K562 (cell line): ENCODE measurements at regions not wholly inside any gene's neighbourhood (a gene's known extent, or its start where the extent isn't known, plus 50 kb on each side); places are given as distances from the start of the nearest gene placed in this dataset.

ENCODE experiments used
- CTCF ChIP-seq, 3 experiments: IDR thresholded peaks in 2 of 3; conservative IDR thresholded peaks in 1 of 3; 2 replicates each; pipeline ENCODE4 v1.5.1; 2011 to 2012; ENCODE audit warnings: low read length in 3 of 3, mild to moderate bottlenecking in 3 of 3, control low read depth in 2 of 3, improper control_type of control experiment in 1 of 3, inconsistent platforms in 1 of 3, low read depth in 1 of 3, mixed read lengths in 1 of 3, moderate library complexity in 1 of 3; ENCODE audit not compliant: insufficient read depth in 2 of 3
- EZH2 ChIP-seq: IDR thresholded peaks from 2 replicates; pipeline ENCODE4 v1.6.1; 2012; ENCODE audit warnings: low read depth, mild to moderate bottlenecking, inconsistent platforms, low read length, borderline replicate concordance
- SPI1 ChIP-seq: IDR thresholded peaks from 2 replicates; pipeline ENCODE4 v1.6.1; 2011; ENCODE audit warnings: low read depth, low read length, control low read depth, borderline replicate concordance
- TFAP4 ChIP-seq: sonication (generic); formaldehyde crosslinking; IDR thresholded peaks from 2 replicates; pipeline ENCODE4 v1.8.0; 2022; ENCODE audit warnings: missing genetic modification reagents, mild to moderate bottlenecking, moderate library complexity, borderline replicate concordance
- YBX1 ChIP-seq: fragments of 450-650 bp; IDR thresholded peaks from 2 replicates; pipeline ENCODE4 v1.7.1; 2016; ENCODE audit warnings: mild to moderate bottlenecking
- ZNF146 ChIP-seq: IDR thresholded peaks from one replicate; pipeline ENCODE4 v1.6.1; 2018; ENCODE audit warnings: missing compliant biosample characterization; ENCODE audit not compliant: unreplicated experiment
- TF ChIP-seq, protein P1 (sequence below): fragments of 450-650 bp; IDR thresholded peaks from 2 replicates; pipeline ENCODE4 v1.6.1; 2017; ENCODE audit warnings: antibody characterized with exemption, mild to moderate bottlenecking

DNA sequence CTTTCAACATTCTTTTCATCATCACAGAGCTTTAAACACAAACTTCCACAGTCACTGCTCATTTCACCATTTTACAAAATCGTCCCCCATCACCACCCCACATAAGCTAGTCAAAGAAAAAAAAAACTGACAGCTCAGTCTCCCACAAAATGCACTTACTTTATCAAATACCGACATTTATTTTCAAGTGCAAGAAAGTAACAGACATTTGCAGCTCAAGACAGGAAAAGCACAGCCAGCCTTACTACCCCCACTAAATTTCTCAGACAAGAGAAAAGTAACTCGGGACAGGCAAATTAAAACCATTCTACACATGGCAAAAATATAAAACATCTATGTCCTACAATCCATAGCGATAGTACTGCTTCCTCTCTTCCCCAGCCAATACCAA, 402.4 kb downstream of the SHQ1 start:
- TF ChIP-seq SPI1 (no peak), ZNF146 (CRISPR knock-in tag) (no peak), TFAP4 (CRISPR knock-in tag) (no peak), CTCF (IDR thresholded peaks at IDR 0.05 in 2 of 3, conservative IDR thresholded peaks at IDR 0.05 in 1 of 3; ENCODE audit: insufficient read depth in 2 of 3, low read depth in 1 of 3, low read length in 3 of 3) (no peak), EZH2 (no peak), YBX1 (no peak)
- TF ChIP-seq, protein P1, sequence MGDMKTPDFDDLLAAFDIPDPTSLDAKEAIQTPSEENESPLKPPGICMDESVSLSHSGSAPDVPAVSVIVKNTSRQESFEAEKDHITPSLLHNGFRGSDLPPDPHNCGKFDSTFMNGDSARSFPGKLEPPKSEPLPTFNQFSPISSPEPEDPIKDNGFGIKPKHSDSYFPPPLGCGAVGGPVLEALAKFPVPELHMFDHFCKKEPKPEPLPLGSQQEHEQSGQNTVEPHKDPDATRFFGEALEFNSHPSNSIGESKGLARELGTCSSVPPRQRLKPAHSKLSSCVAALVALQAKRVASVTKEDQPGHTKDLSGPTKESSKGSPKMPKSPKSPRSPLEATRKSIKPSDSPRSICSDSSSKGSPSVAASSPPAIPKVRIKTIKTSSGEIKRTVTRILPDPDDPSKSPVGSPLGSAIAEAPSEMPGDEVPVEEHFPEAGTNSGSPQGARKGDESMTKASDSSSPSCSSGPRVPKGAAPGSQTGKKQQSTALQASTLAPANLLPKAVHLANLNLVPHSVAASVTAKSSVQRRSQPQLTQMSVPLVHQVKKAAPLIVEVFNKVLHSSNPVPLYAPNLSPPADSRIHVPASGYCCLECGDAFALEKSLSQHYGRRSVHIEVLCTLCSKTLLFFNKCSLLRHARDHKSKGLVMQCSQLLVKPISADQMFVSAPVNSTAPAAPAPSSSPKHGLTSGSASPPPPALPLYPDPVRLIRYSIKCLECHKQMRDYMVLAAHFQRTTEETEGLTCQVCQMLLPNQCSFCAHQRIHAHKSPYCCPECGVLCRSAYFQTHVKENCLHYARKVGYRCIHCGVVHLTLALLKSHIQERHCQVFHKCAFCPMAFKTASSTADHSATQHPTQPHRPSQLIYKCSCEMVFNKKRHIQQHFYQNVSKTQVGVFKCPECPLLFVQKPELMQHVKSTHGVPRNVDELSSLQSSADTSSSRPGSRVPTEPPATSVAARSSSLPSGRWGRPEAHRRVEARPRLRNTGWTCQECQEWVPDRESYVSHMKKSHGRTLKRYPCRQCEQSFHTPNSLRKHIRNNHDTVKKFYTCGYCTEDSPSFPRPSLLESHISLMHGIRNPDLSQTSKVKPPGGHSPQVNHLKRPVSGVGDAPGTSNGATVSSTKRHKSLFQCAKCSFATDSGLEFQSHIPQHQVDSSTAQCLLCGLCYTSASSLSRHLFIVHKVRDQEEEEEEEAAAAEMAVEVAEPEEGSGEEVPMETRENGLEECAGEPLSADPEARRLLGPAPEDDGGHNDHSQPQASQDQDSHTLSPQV, result no peak
